ENCODE measurements at regions not wholly inside any gene's neighbourhood (a gene's known extent, or its start where the extent isn't known, plus 50 kb on each side); places are given as distances from the start of the nearest gene placed in this dataset.

GRCh38 chr2:12251749-12252148, 465.0 kb upstream of the TRIB2 start:
- H2AFZ ChIP-seq (ENCODE audit: low read depth, low read length): no peak overlapping the region
- DNase-seq (ENCODE audit: low read depth, low spot score) (no peak), FAIRE-seq (no peak)
- dilution Hi-C loops (cut with MboI; ENCODE audit: extremely low pct_ligation_motif_present, low sequenced_read_pairs): no loop called here
- H4K20me1 ChIP-seq (replicated peaks; ENCODE audit: control insufficient read depth, extremely low read depth, insufficient read depth, low read length): no peaks in the 10 kb centered on the region
- ChIA-PET POLR2A (no interaction called here), CTCF (no interaction called here)
- TF ChIP-seq EZH2 (IDR thresholded peaks at IDR 0.05; ENCODE audit: borderline replicate concordance, low read depth, low read length, severe bottlenecking): no peak
- TF ChIP-seq FOS (IDR thresholded peaks at IDR 0.05; ENCODE audit: borderline replicate concordance, insufficient read depth, low read length): no peak
- no peak for TF ChIP-seq JUN (IDR thresholded peaks at IDR 0.05; ENCODE audit: borderline replicate concordance, insufficient read depth, insufficient read length, low read depth)
- TF ChIP-seq CTCF (IDR thresholded peaks at IDR 0.05; ENCODE audit: extremely low read depth in 1 of 2, insufficient read depth in 1 of 2, low read depth in 1 of 2, low read length in 2 of 2): no peak
- no peak for TF ChIP-seq POLR2A (IDR thresholded peaks at IDR 0.05; ENCODE audit: low read depth, low read length)
- no peak for TF ChIP-seq MAX (IDR thresholded peaks at IDR 0.05; ENCODE audit: insufficient read depth, insufficient read length)
- TF ChIP-seq GATA2 (IDR thresholded peaks at IDR 0.05; ENCODE audit: insufficient read depth, insufficient read length, low read depth, low read length): no peak
- TF ChIP-seq POLR2AphosphoS5 (IDR thresholded peaks at IDR 0.05; ENCODE audit: insufficient read depth, low read depth, low read length): no peak
- no peak for TF ChIP-seq MYC (IDR thresholded peaks at IDR 0.05; ENCODE audit: low read depth, low read length)
- BruUV-seq (replicated peaks): no TSS peak
- no peaks in the 10 kb centered on the region for H3K9me1 ChIP-seq (replicated peaks; ENCODE audit: control insufficient read depth, extremely low read depth, insufficient read depth, low read length)
- H3K79me2 ChIP-seq (ENCODE audit: control insufficient read depth, insufficient read depth, low read length): no peaks in the 10 kb centered on the region
- H3K27ac ChIP-seq (ENCODE audit: insufficient read depth, low read depth, low read length): no peak overlapping the region
- H3K9ac ChIP-seq (replicated peaks; ENCODE audit: extremely low read depth, insufficient read depth, low read length): no peak overlapping the region
- no peaks in the 10 kb centered on the region for H3K27me3 ChIP-seq (ENCODE audit: control insufficient read depth in 2 of 2, insufficient read depth in 2 of 2, low read length in 2 of 2)
- H3K9me3 ChIP-seq (replicated peaks; ENCODE audit: control insufficient read depth, insufficient read depth, low read length): no peaks in the 10 kb centered on the region
- H3K4me1 ChIP-seq (ENCODE audit: control insufficient read depth, extremely low read depth, insufficient read depth, low read length): no peaks in the 10 kb centered on the region
- no peaks in the 10 kb centered on the region for H3K36me3 ChIP-seq (ENCODE audit: control insufficient read depth in 2 of 2, extremely low read depth in 1 of 2, insufficient read depth in 2 of 2, low read length in 2 of 2)
- H3K4me3 ChIP-seq (replicated peaks in 1 of 3; ENCODE audit: insufficient read depth in 1 of 3, low read depth in 1 of 3, low read length in 3 of 3): no peak overlapping the region
- H3K4me2 ChIP-seq (ENCODE audit: insufficient read depth, low read length): no peak overlapping the region
- intact Hi-C loops (cut with micrococcal nuclease): no loop called here

All from endothelial cell of umbilical vein (primary cell).